ENCODE measurements at regions not wholly inside any gene's neighbourhood (a gene's known extent, or its start where the extent isn't known, plus 50 kb on each side); places are given as distances from the start of the nearest gene placed in this dataset.

DNA sequence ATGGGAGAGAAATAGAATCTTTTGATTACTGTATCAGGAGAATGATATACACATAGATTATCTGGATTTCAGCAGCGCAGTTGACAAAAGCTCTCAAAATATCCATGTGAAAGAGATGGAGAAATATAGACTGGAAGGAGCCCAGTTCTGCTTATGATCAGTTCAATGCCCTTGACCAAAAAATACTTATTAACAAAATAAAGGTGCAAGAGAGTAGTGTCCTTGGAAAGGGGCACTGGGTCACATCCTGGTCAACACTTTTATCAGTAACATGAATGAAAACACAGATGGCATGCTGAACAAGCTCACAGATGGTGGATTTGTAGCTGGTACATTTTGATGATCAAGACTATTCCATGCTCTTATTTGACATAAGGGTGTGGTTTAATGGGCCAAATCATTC, 63.9 kb upstream of the PLEKHG1 start (continued):
- TF ChIP-seq, protein P1, sequence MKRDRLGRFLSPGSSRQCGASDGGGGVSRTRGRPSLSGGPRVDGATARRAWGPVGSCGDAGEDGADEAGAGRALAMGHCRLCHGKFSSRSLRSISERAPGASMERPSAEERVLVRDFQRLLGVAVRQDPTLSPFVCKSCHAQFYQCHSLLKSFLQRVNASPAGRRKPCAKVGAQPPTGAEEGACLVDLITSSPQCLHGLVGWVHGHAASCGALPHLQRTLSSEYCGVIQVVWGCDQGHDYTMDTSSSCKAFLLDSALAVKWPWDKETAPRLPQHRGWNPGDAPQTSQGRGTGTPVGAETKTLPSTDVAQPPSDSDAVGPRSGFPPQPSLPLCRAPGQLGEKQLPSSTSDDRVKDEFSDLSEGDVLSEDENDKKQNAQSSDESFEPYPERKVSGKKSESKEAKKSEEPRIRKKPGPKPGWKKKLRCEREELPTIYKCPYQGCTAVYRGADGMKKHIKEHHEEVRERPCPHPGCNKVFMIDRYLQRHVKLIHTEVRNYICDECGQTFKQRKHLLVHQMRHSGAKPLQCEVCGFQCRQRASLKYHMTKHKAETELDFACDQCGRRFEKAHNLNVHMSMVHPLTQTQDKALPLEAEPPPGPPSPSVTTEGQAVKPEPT (CRISPR knock-in tag; IDR thresholded peaks at IDR 0.05; ENCODE audit: low read depth): no peak
- TF ChIP-seq LCORL (IDR thresholded peaks at IDR 0.05): no peak
- TF ChIP-seq LCORL (CRISPR knock-in tag; IDR thresholded peaks at IDR 0.05): no peak
- TF ChIP-seq ZNF577 (CRISPR knock-in tag; IDR thresholded peaks at IDR 0.05; ENCODE audit: borderline replicate concordance, low read depth): no peak
- TF ChIP-seq, protein P2, sequence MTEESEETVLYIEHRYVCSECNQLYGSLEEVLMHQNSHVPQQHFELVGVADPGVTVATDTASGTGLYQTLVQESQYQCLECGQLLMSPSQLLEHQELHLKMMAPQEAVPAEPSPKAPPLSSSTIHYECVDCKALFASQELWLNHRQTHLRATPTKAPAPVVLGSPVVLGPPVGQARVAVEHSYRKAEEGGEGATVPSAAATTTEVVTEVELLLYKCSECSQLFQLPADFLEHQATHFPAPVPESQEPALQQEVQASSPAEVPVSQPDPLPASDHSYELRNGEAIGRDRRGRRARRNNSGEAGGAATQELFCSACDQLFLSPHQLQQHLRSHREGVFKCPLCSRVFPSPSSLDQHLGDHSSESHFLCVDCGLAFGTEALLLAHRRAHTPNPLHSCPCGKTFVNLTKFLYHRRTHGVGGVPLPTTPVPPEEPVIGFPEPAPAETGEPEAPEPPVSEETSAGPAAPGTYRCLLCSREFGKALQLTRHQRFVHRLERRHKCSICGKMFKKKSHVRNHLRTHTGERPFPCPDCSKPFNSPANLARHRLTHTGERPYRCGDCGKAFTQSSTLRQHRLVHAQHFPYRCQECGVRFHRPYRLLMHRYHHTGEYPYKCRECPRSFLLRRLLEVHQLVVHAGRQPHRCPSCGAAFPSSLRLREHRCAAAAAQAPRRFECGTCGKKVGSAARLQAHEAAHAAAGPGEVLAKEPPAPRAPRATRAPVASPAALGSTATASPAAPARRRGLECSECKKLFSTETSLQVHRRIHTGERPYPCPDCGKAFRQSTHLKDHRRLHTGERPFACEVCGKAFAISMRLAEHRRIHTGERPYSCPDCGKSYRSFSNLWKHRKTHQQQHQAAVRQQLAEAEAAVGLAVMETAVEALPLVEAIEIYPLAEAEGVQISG (CRISPR knock-in tag; IDR thresholded peaks at IDR 0.05): no peak
- TF ChIP-seq ZFP41 (CRISPR knock-in tag; IDR thresholded peaks at IDR 0.05; ENCODE audit: borderline replicate concordance): no peak
- no peak for TF ChIP-seq ZNF768 (CRISPR knock-in tag; IDR thresholded peaks at IDR 0.05)
- TF ChIP-seq HIVEP1 (CRISPR knock-in tag; IDR thresholded peaks at IDR 0.05): no peak
- TF ChIP-seq ZFYVE20 (CRISPR knock-in tag; IDR thresholded peaks at IDR 0.05; ENCODE audit: borderline replicate concordance, low read depth): no peak
- TF ChIP-seq, protein P3, sequence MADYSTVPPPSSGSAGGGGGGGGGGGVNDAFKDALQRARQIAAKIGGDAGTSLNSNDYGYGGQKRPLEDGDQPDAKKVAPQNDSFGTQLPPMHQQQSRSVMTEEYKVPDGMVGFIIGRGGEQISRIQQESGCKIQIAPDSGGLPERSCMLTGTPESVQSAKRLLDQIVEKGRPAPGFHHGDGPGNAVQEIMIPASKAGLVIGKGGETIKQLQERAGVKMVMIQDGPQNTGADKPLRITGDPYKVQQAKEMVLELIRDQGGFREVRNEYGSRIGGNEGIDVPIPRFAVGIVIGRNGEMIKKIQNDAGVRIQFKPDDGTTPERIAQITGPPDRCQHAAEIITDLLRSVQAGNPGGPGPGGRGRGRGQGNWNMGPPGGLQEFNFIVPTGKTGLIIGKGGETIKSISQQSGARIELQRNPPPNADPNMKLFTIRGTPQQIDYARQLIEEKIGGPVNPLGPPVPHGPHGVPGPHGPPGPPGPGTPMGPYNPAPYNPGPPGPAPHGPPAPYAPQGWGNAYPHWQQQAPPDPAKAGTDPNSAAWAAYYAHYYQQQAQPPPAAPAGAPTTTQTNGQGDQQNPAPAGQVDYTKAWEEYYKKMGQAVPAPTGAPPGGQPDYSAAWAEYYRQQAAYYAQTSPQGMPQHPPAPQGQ (CRISPR knock-in tag; IDR thresholded peaks at IDR 0.05; ENCODE audit: borderline replicate concordance): no peak
- TF ChIP-seq, protein P4, sequence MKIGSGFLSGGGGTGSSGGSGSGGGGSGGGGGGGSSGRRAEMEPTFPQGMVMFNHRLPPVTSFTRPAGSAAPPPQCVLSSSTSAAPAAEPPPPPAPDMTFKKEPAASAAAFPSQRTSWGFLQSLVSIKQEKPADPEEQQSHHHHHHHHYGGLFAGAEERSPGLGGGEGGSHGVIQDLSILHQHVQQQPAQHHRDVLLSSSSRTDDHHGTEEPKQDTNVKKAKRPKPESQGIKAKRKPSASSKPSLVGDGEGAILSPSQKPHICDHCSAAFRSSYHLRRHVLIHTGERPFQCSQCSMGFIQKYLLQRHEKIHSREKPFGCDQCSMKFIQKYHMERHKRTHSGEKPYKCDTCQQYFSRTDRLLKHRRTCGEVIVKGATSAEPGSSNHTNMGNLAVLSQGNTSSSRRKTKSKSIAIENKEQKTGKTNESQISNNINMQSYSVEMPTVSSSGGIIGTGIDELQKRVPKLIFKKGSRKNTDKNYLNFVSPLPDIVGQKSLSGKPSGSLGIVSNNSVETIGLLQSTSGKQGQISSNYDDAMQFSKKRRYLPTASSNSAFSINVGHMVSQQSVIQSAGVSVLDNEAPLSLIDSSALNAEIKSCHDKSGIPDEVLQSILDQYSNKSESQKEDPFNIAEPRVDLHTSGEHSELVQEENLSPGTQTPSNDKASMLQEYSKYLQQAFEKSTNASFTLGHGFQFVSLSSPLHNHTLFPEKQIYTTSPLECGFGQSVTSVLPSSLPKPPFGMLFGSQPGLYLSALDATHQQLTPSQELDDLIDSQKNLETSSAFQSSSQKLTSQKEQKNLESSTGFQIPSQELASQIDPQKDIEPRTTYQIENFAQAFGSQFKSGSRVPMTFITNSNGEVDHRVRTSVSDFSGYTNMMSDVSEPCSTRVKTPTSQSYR (CRISPR knock-in tag; IDR thresholded peaks at IDR 0.05; ENCODE audit: borderline replicate concordance): no peak
- TF ChIP-seq KAT2B (IDR thresholded peaks at IDR 0.05; ENCODE audit: borderline replicate concordance, low read depth, low read length): no peak
- no peak for TF ChIP-seq HOXA7 (CRISPR knock-in tag; IDR thresholded peaks at IDR 0.05)
- TF ChIP-seq, protein P5, sequence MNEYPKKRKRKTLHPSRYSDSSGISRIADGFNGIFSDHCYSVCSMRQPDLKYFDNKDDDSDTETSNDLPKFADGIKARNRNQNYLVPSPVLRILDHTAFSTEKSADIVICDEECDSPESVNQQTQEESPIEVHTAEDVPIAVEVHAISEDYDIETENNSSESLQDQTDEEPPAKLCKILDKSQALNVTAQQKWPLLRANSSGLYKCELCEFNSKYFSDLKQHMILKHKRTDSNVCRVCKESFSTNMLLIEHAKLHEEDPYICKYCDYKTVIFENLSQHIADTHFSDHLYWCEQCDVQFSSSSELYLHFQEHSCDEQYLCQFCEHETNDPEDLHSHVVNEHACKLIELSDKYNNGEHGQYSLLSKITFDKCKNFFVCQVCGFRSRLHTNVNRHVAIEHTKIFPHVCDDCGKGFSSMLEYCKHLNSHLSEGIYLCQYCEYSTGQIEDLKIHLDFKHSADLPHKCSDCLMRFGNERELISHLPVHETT (CRISPR knock-in tag; conservative IDR thresholded peaks at IDR 0.05): no peak
- TF ChIP-seq ZNF317 (CRISPR knock-in tag; IDR thresholded peaks at IDR 0.05): 0 out of 2 replicates have a peak, but pooled peaks have one; percentile 13
- 0 out of 2 replicates have a peak, but pooled peaks have one; percentile 38 for TF ChIP-seq IRF2 (CRISPR knock-in tag; IDR thresholded peaks at IDR 0.05)
- TF ChIP-seq, protein P6, sequence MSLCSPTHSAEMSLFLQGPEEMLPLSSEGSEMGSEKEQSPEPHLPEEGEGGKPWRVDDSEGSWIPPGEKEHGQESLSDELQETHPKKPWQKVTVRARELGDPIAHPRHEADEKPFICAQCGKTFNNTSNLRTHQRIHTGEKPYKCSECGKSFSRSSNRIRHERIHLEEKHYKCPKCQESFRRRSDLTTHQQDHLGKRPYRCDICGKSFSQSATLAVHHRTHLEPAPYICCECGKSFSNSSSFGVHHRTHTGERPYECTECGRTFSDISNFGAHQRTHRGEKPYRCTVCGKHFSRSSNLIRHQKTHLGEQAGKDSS (CRISPR knock-in tag; IDR thresholded peaks at IDR 0.05; ENCODE audit: borderline replicate concordance, low read depth): no peak
- TF ChIP-seq ZNF460 (CRISPR knock-in tag; IDR thresholded peaks at IDR 0.05; ENCODE audit: borderline replicate concordance): no peak

Measured in HepG2 (cell line).